GM23338 (cell line): ENCODE measurements at regions not wholly inside any gene's neighbourhood (a gene's known extent, or its start where the extent isn't known, plus 50 kb on each side); places are given as distances from the start of the nearest gene placed in this dataset.

ENCODE experiments used
- CREB1 ChIP-seq: fragments of 250-450 bp; sonication (Bioruptor Pico); IDR thresholded peaks from 2 replicates; pipeline ENCODE4 v1.5.0; 2020; ENCODE audit warnings: low read depth, mild to moderate bottlenecking, moderate library complexity
- CTCF ChIP-seq, 2 experiments: fragments of 200-600 bp in 1 of 2; sonication (generic) in 1 of 2; conservative IDR thresholded peaks; 2 replicates each; pipeline versions ENCODE4 v1.5.1 to v1.6.1; 2016 to 2017; ENCODE audit warnings: antibody characterized with exemption in 2 of 2, low read depth in 2 of 2, mild to moderate bottlenecking in 2 of 2, moderate library complexity in 1 of 2
- ETS1 ChIP-seq: IDR thresholded peaks from 2 replicates; pipeline ENCODE4 v1.6.1; 2016; ENCODE audit warnings: antibody characterized with exemption
- EZH2 ChIP-seq: fragments of 200-600 bp; sonication (generic); IDR thresholded peaks from one replicate; pipeline ENCODE4 v1.8.0; 2017; ENCODE audit warnings: antibody characterized with exemption, mild to moderate bottlenecking, low read depth; ENCODE audit not compliant: unreplicated experiment
- EZH2phosphoT487 ChIP-seq: fragments of 200-600 bp; sonication (generic); IDR thresholded peaks from one replicate; pipeline ENCODE4 v1.8.1; 2018; ENCODE audit warnings: antibody characterized with exemption; ENCODE audit not compliant: unreplicated experiment
- JUNB ChIP-seq: IDR thresholded peaks from one replicate; pipeline ENCODE4 v1.6.1; 2016; ENCODE audit warnings: antibody characterized with exemption; ENCODE audit not compliant: unreplicated experiment
- NANOG ChIP-seq: IDR thresholded peaks from 2 replicates; pipeline ENCODE4 v1.6.1; 2016; ENCODE audit warnings: antibody characterized with exemption, borderline replicate concordance
- POLR2AphosphoS5 ChIP-seq: IDR thresholded peaks from 2 replicates; pipeline ENCODE4 v1.6.1; 2016; ENCODE audit warnings: antibody characterized with exemption, low read depth
- STAT1 ChIP-seq: IDR thresholded peaks from one replicate; pipeline ENCODE4 v1.6.1; 2016; ENCODE audit warnings: antibody characterized with exemption; ENCODE audit not compliant: unreplicated experiment
- ZNF114 ChIP-seq: fragments of 250-450 bp; sonication (Bioruptor Pico); IDR thresholded peaks from 2 replicates; pipeline ENCODE4 v1.5.0; 2020; ENCODE audit warnings: mild to moderate bottlenecking, moderate library complexity
- ZNF331 ChIP-seq: fragments of 250-450 bp; sonication (Bioruptor Pico); IDR thresholded peaks from 2 replicates; pipeline ENCODE4 v1.5.0; 2020; ENCODE audit warnings: low read depth, mild to moderate bottlenecking, moderate library complexity
- TF ChIP-seq, protein P1 (sequence below): IDR thresholded peaks from one replicate; pipeline ENCODE4 v1.6.1; 2018; ENCODE audit warnings: antibody characterized with exemption; ENCODE audit not compliant: unreplicated experiment

GRCh38 chrX:131671735-131672134 is 127.9 kb downstream of the OR13H1 start:
- TF ChIP-seq, protein P1, sequence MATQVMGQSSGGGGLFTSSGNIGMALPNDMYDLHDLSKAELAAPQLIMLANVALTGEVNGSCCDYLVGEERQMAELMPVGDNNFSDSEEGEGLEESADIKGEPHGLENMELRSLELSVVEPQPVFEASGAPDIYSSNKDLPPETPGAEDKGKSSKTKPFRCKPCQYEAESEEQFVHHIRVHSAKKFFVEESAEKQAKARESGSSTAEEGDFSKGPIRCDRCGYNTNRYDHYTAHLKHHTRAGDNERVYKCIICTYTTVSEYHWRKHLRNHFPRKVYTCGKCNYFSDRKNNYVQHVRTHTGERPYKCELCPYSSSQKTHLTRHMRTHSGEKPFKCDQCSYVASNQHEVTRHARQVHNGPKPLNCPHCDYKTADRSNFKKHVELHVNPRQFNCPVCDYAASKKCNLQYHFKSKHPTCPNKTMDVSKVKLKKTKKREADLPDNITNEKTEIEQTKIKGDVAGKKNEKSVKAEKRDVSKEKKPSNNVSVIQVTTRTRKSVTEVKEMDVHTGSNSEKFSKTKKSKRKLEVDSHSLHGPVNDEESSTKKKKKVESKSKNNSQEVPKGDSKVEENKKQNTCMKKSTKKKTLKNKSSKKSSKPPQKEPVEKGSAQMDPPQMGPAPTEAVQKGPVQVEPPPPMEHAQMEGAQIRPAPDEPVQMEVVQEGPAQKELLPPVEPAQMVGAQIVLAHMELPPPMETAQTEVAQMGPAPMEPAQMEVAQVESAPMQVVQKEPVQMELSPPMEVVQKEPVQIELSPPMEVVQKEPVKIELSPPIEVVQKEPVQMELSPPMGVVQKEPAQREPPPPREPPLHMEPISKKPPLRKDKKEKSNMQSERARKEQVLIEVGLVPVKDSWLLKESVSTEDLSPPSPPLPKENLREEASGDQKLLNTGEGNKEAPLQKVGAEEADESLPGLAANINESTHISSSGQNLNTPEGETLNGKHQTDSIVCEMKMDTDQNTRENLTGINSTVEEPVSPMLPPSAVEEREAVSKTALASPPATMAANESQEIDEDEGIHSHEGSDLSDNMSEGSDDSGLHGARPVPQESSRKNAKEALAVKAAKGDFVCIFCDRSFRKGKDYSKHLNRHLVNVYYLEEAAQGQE: no peak
- TF ChIP-seq JUNB (no peak), CTCF (conservative IDR thresholded peaks at IDR 0.05; ENCODE audit: low read depth in 2 of 2) (no peak), NANOG (no peak), POLR2AphosphoS5 (no peak), EZH2 (no peak), ZNF331 (no peak), ETS1 (no peak), CREB1 (CRISPR knock-in tag) (no peak), EZH2phosphoT487 (no peak), ZNF114 (CRISPR knock-in tag) (no peak), STAT1 (no peak)
